22Rv1 (cell line): ENCODE measurements at regions not wholly inside any gene's neighbourhood (a gene's known extent, or its start where the extent isn't known, plus 50 kb on each side); places are given as distances from the start of the nearest gene placed in this dataset.

Experiments
- CTCF ChIP-seq: fragments of 450-650 bp; IDR thresholded peaks from 2 replicates; pipeline ENCODE4 v1.5.1; 2017; ENCODE audit warnings: mild to moderate bottlenecking
- ZFX ChIP-seq: fragments of 450-650 bp; IDR thresholded peaks from 2 replicates; pipeline ENCODE4 v1.6.1; 2017; ENCODE audit warnings: antibody characterized with exemption, borderline replicate concordance

GRCh38 chr11:43034341-43034740 lies 277.5 kb upstream of the API5 start:
- no peak for TF ChIP-seq CTCF
- TF ChIP-seq ZFX = no peak
